Transverse colon (tissue), 4 donors: ENCODE measurements at regions not wholly inside any gene's neighbourhood (a gene's known extent, or its start where the extent isn't known, plus 50 kb on each side); places are given as distances from the start of the nearest gene placed in this dataset.

ENCODE experiments used
- DNase-seq: peaks from one replicate; pipeline ENCODE4 v3.0.0-alpha.2; 2019
- H3K27ac ChIP-seq, 4 donors: fragments of 200-600 bp; sonication (generic); 2 replicates each; pipeline ENCODE4 v1.5.1; 2016 to 2018; ENCODE audit warnings: inconsistent platforms in 4 of 4
- H3K27me3 ChIP-seq: fragments of 200-600 bp; sonication (generic); 2 replicates; pipeline ENCODE4 v1.5.1; 2017; ENCODE audit warnings: inconsistent platforms
- H3K36me3 ChIP-seq, 4 donors: fragments of 200-600 bp; sonication (generic); 2 replicates each; pipeline ENCODE4 v1.5.1; 2017 to 2019; ENCODE audit warnings: inconsistent platforms in 4 of 4
- H3K4me1 ChIP-seq, 4 donors: fragments of 200-600 bp; sonication (generic); 2 replicates each; pipeline ENCODE4 v1.5.1; 2017 to 2020; ENCODE audit warnings: inconsistent platforms in 4 of 4
- H3K4me3 ChIP-seq, 4 donors: fragments of 200-600 bp; sonication (generic); 1 replicate in 1 of 4; 2 replicates in 3 of 4; pipeline versions ENCODE4 v1.5.1 to v1.6.1; 2017 to 2019; ENCODE audit warnings: inconsistent platforms in 4 of 4
- H3K9me3 ChIP-seq, 2 donors: fragments of 200-600 bp; sonication (generic); 2 replicates each; pipeline ENCODE4 v1.5.1; 2017 to 2019; ENCODE audit warnings: inconsistent platforms in 2 of 2
- CTCF ChIP-seq, 5 experiments: fragments of 200-600 bp in 3 of 5; fragments of 450-650 bp in 2 of 5; sonication (generic) in 3 of 5; IDR thresholded peaks; 1 replicate in 2 of 5; 2 replicates in 3 of 5; pipeline ENCODE4 v1.5.1; 2016 to 2017; ENCODE audit warnings: antibody characterized with exemption in 5 of 5, inconsistent platforms in 3 of 5, mild to moderate bottlenecking in 2 of 5, moderate library complexity in 1 of 5
- EP300 ChIP-seq: sonication (generic); formaldehyde crosslinking; IDR thresholded peaks from one replicate; pipeline ENCODE4 v1.6.1; 2017; ENCODE audit warnings: antibody characterized with exemption, low read depth
- POLR2A ChIP-seq: fragments of 450-650 bp; IDR thresholded peaks from one replicate; pipeline ENCODE4 v1.6.1; 2016; ENCODE audit warnings: antibody characterized with exemption, mild to moderate bottlenecking, moderate library complexity
- POLR2AphosphoS5 ChIP-seq, 3 donors: sonication (generic); formaldehyde crosslinking; IDR thresholded peaks; one replicate each; pipeline ENCODE4 v1.6.1; 2016; ENCODE audit warnings: antibody characterized with exemption in 3 of 3
- WGBS, 2 donors: methylation state at CpG; one replicate each; pipeline ENCODE4 v1.1.5; 2018; ENCODE audit warnings: low coverage in 1 of 2; 5-methylcytosine and 5-hydroxymethylcytosine counted together
- in situ Hi-C, 4 donors: fragments of 200-750 bp; cut with MboI; loops; one replicate each; pipeline versions ENCODE4 v1.15.0 to v1.15.1; 2017; ENCODE audit warnings: low sequenced_read_pairs in 3 of 4, low pct_ligation_motif_present in 1 of 4, low pct_unique_long_range_greater_than_20kb in 1 of 4
- intact Hi-C: fragments of 100-400 bp; cut with DNase I; formaldehyde crosslinking; loops from one replicate; pipeline ENCODE4 v1.15.1; 2023; ENCODE audit warnings: low total_unique reads

GRCh38 chr20:48176139-48176538, 390.9 kb upstream of the SULF2 start:
- 74 to 80% methylated on average over 4 to 8 of the region's 8 CpGs for WGBS, 2 donors
- H3K36me3 ChIP-seq: no peaks in the 10 kb centered on the region

GRCh38 chr20:48175261-48175660, 390.0 kb upstream of the SULF2 start:
- TF ChIP-seq POLR2A: no peak
- no peak for TF ChIP-seq CTCF (IDR thresholded peaks at IDR 0.05)
- no peak for TF ChIP-seq POLR2AphosphoS5 (IDR thresholded peaks at IDR 0.05)
- TF ChIP-seq EP300: no peak
- WGBS, 2 donors: 93 to 100% methylated on average over 2 to 6 of the region's 6 CpGs
- Histone ChIP-seq H3K4me3 (no peak overlapping the region), H3K9me3 (no peaks in the 10 kb centered on the region), H3K27ac (no peak overlapping the region), H3K4me1 (no peaks in the 10 kb centered on the region), H3K27me3 (peaks cover 5% of the 10 kb centered on the region), H3K36me3 (no peaks in the 10 kb centered on the region)
- intact Hi-C loops: no loop called here
- DNase-seq: no peak
- in situ Hi-C loops: no loop called here

More at GRCh38 chr20:48176139-48176538, 390.9 kb upstream of the SULF2 start:
- Histone ChIP-seq H3K9me3 (no peaks in the 10 kb centered on the region), H3K4me3 (no peak overlapping the region), H3K4me1 (peaks cover 0 to 3% (median 0%) of the 10 kb centered on the region in 4 donors), H3K27me3 (no peaks in the 10 kb centered on the region), H3K27ac (no peak overlapping the region)
- peak in 1 of 3 donors; percentile 20 for TF ChIP-seq POLR2AphosphoS5 (IDR thresholded peaks at IDR 0.05)
- no peak for TF ChIP-seq EP300
- no peak for TF ChIP-seq POLR2A
- no peak for TF ChIP-seq CTCF (IDR thresholded peaks at IDR 0.05)
- DNase-seq: no peak
- intact Hi-C loops: no loop called here
- in situ Hi-C loops: no loop called here

GRCh38 chr20:48172357-48172702, 387.0 kb upstream of the SULF2 start:
- in situ Hi-C loops: no loop called here
- no peaks in the 10 kb centered on the region for H3K36me3 ChIP-seq

GRCh38 chr20:48171626-48172356, 386.5 kb upstream of the SULF2 start:
- no peaks in the 10 kb centered on the region for H3K9me3 ChIP-seq
- TF ChIP-seq CTCF (IDR thresholded peaks at IDR 0.05): no peak
- no peak for TF ChIP-seq POLR2AphosphoS5 (IDR thresholded peaks at IDR 0.05)
- TF ChIP-seq POLR2A: no peak
- no peak for TF ChIP-seq EP300
- no peak overlapping the region for H3K27ac ChIP-seq
- no peaks in the 10 kb centered on the region for H3K36me3 ChIP-seq
- no peak for DNase-seq
- intact Hi-C loops: no loop called here
- H3K4me3 ChIP-seq: no peak overlapping the region
- in situ Hi-C loops: no loop called here
- H3K27me3 ChIP-seq: peaks cover 10% of the 10 kb centered on the region
- H3K4me1 ChIP-seq: peaks cover 0 to 3% (median 0%) of the 10 kb centered on the region in 4 donors
- WGBS, 2 donors: 40 to 67% methylated on average over 4 to 10 of the region's 10 CpGs

More at GRCh38 chr20:48172357-48172702, 387.0 kb upstream of the SULF2 start:
- 50% methylated on average over 1 of the region's 1 CpG; no CpG with 5 or more reads in 1 of the 2 donors for WGBS, 2 donors
- no peak for DNase-seq
- no peak overlapping the region for H3K4me3 ChIP-seq
- peaks cover 10% of the 10 kb centered on the region for H3K27me3 ChIP-seq
- peaks cover 0 to 3% (median 0%) of the 10 kb centered on the region in 4 donors for H3K4me1 ChIP-seq
- intact Hi-C loops: no loop called here
- TF ChIP-seq POLR2AphosphoS5 (IDR thresholded peaks at IDR 0.05) (no peak), EP300 (no peak), POLR2A (no peak), CTCF (IDR thresholded peaks at IDR 0.05) (no peak)
- no peak overlapping the region for H3K27ac ChIP-seq
- no peaks in the 10 kb centered on the region for H3K9me3 ChIP-seq
